WTC11 (cell line): ENCODE measurements at regions not wholly inside any gene's neighbourhood (a gene's known extent, or its start where the extent isn't known, plus 50 kb on each side); places are given as distances from the start of the nearest gene placed in this dataset.

Experiments used
- ATAC-seq: fragments of 200-7000 bp; cut with Tn5 transposase; 2 replicates; pipeline ENCODE4 v1.10.0; 2021; ENCODE audit warnings: mild to moderate bottlenecking, moderate library complexity
- CTCF ChIA-PET: fragments of 300-600 bp; sonication (Branson Sonifier 250); formaldehyde crosslinking; loops from one replicate; lab custom pipeline; 2021; ENCODE audit warnings: antibody characterized with exemption; lab: Charles Lee
- POLR2A ChIA-PET: fragments of 350-600 bp; sonication (Branson Sonifier 250); formaldehyde crosslinking; loops from one replicate; lab custom pipeline; 2021; ENCODE audit warnings: antibody characterized with exemption; lab: Charles Lee
- DNase-seq: peaks from one replicate; pipeline ENCODE4 v3.0.0; 2021; ENCODE audit warnings: low spot score
- H3K27ac Mint-ChIP-seq: 2 replicates; pipeline ENCODE4 v1.8.0; 2021; ENCODE audit warnings: mixed read lengths
- H3K27me3 Mint-ChIP-seq: 2 replicates; pipeline ENCODE4 v1.8.0; 2021; ENCODE audit warnings: low read depth, mild to moderate bottlenecking, moderate library complexity, mixed read lengths
- H3K36me3 Mint-ChIP-seq: 2 replicates; pipeline ENCODE4 v1.8.0; 2021; ENCODE audit warnings: mixed read lengths
- H3K4me1 Mint-ChIP-seq: 2 replicates; pipeline ENCODE4 v1.8.0; 2022; ENCODE audit warnings: mixed read lengths
- H3K4me3 Mint-ChIP-seq: 2 replicates; pipeline ENCODE4 v1.8.0; 2021; ENCODE audit warnings: mild to moderate bottlenecking, moderate library complexity, mixed read lengths
- H3K9me3 Mint-ChIP-seq: 2 replicates; pipeline ENCODE4 v1.8.0; 2021; ENCODE audit warnings: mixed read lengths
- ATF3 ChIP-seq: sonication (generic); formaldehyde crosslinking; conservative IDR thresholded peaks from 2 replicates; pipeline ENCODE4 v1.8.1; 2022; ENCODE audit warnings: mild to moderate bottlenecking, missing genetic modification reagents
- CREB1 ChIP-seq: sonication (generic); formaldehyde crosslinking; IDR thresholded peaks from 2 replicates; pipeline ENCODE4 v1.8.0; 2023; ENCODE audit warnings: mild to moderate bottlenecking, missing genetic modification reagents
- IRF1 ChIP-seq: sonication (generic); formaldehyde crosslinking; IDR thresholded peaks from 2 replicates; pipeline ENCODE4 v1.8.0; 2023; ENCODE audit warnings: missing genetic modification reagents
- JUN ChIP-seq: sonication (generic); formaldehyde crosslinking; IDR thresholded peaks from 2 replicates; pipeline ENCODE4 v1.8.0; 2023; ENCODE audit warnings: mild to moderate bottlenecking, missing genetic modification reagents
- NFE2L1 ChIP-seq: sonication (generic); formaldehyde crosslinking; IDR thresholded peaks from 2 replicates; pipeline ENCODE4 v1.8.1; 2023; ENCODE audit warnings: missing genetic modification reagents
- NFYB ChIP-seq: sonication (generic); formaldehyde crosslinking; conservative IDR thresholded peaks from 2 replicates; pipeline ENCODE4 v1.8.0; 2022; ENCODE audit warnings: low read depth, missing genetic modification reagents
- NR2C2 ChIP-seq: sonication (generic); formaldehyde crosslinking; IDR thresholded peaks from 2 replicates; pipeline ENCODE4 v1.8.0; 2022; ENCODE audit warnings: mild to moderate bottlenecking, missing genetic modification reagents
- SOX15 ChIP-seq: fragments of 250-450 bp; sonication (Bioruptor Pico); IDR thresholded peaks from 2 replicates; pipeline ENCODE4 v1.9.0; 2021; ENCODE audit warnings: mild to moderate bottlenecking
- ZNF416 ChIP-seq: fragments of 250-450 bp; sonication (Bioruptor Pico); IDR thresholded peaks from 2 replicates; pipeline ENCODE4 v1.9.0; 2021; ENCODE audit warnings: mild to moderate bottlenecking, inconsistent platforms
- ZNF532 ChIP-seq: fragments of 250-450 bp; sonication (Bioruptor Pico); IDR thresholded peaks from 2 replicates; pipeline ENCODE4 v1.9.0; 2021; ENCODE audit warnings: mild to moderate bottlenecking, borderline replicate concordance
- ZNF671 ChIP-seq: fragments of 250-450 bp; sonication (Bioruptor Pico); IDR thresholded peaks from 2 replicates; pipeline ENCODE4 v1.8.0; 2021; ENCODE audit warnings: mild to moderate bottlenecking
- TF ChIP-seq, protein P1 (sequence below): sonication (generic); formaldehyde crosslinking; IDR thresholded peaks from 2 replicates; pipeline ENCODE4 v1.8.1; 2023; ENCODE audit warnings: mild to moderate bottlenecking, missing genetic modification reagents
- TF ChIP-seq, protein P2 (sequence below): sonication (generic); formaldehyde crosslinking; IDR thresholded peaks from 2 replicates; pipeline ENCODE4 v1.8.1; 2022; ENCODE audit warnings: low read depth, missing genetic modification reagents, borderline replicate concordance
- TF ChIP-seq, protein P3 (sequence below): sonication (generic); formaldehyde crosslinking; IDR thresholded peaks from 2 replicates; pipeline ENCODE4 v1.8.0; 2022; ENCODE audit warnings: mild to moderate bottlenecking, missing genetic modification reagents

GRCh38 chr20:24382331-24382730 is 87.1 kb upstream of the SYNDIG1 start:
- Mint-ChIP-seq H3K4me1 (peaks cover 12% of the 10 kb centered on the region; the same call in 1 of the 2 replicates), H3K27me3 (no peaks in the 10 kb centered on the region; the same call in 1 of the 2 replicates), H3K4me3 (no peak overlapping the region), H3K27ac (no peak overlapping the region), H3K9me3 (no peaks in the 10 kb centered on the region), H3K36me3 (no peaks in the 10 kb centered on the region)
- CTCF ChIA-PET = interaction anchor here (0.9 kb wide), 1 partner anchor 11 kb away, joined by 3 read pairs; no protein-coding TSS in a partner anchor
- POLR2A ChIA-PET = no interaction called here
- no peak for ATAC-seq
- TF ChIP-seq ZNF671 = no peak
- no peak for TF ChIP-seq CREB1
- TF ChIP-seq NR2C2 (CRISPR knock-in tag) = no peak
- TF ChIP-seq NFE2L1 = no peak
- no peak for DNase-seq

- CTCF ChIA-PET = interaction anchor here (0.9 kb wide), 1 partner anchor 12 kb away, joined by 3 read pairs; no protein-coding TSS in a partner anchor
These were observed 87.5 kb upstream of the SYNDIG1 start for GRCh38 chr20:24381886-24382285.

DNA sequence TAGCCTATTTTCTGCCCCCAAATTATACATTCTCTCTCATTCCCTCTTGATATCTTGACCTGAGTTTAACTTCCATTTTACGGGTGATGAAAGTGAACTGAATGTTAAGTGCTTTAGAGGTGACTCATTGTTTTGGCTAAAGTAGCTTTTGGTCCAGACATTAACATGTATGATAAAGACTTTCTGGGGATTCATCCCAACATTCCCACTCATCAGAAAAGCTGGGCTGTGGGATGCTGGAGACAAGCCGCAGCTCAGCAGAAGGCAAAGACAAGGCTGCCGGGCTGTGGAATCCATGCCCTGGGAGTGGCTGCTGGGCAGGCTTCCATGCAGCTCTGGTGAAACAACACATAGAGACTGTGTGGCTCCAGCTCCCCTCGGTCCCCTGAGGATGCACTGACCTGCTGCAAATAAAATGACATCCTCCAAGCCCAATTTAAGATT is 89.9 kb upstream of the SYNDIG1 start:
- Mint-ChIP-seq H3K27me3 (no peaks in the 10 kb centered on the region; the same call in 1 of the 2 replicates), H3K36me3 (no peaks in the 10 kb centered on the region), H3K4me3 (no peak overlapping the region), H3K27ac (no peak overlapping the region), H3K4me1 (peaks cover 3% of the 10 kb centered on the region; the same call in 1 of the 2 replicates), H3K9me3 (no peaks in the 10 kb centered on the region)
- DNase-seq (no peak), ATAC-seq (no peak)
- ChIA-PET POLR2A (no interaction called here), CTCF (interaction anchor here (1.4 kb wide), 1 partner anchor 9 kb away, joined by 4 read pairs; no protein-coding TSS in a partner anchor)
- TF ChIP-seq ZNF416 (CRISPR knock-in tag) (no peak), NFYB (CRISPR knock-in tag) (no peak), ZNF671 (no peak), JUN (CRISPR knock-in tag) (no peak), SOX15 (CRISPR knock-in tag) (no peak)
- TF ChIP-seq, protein P1, sequence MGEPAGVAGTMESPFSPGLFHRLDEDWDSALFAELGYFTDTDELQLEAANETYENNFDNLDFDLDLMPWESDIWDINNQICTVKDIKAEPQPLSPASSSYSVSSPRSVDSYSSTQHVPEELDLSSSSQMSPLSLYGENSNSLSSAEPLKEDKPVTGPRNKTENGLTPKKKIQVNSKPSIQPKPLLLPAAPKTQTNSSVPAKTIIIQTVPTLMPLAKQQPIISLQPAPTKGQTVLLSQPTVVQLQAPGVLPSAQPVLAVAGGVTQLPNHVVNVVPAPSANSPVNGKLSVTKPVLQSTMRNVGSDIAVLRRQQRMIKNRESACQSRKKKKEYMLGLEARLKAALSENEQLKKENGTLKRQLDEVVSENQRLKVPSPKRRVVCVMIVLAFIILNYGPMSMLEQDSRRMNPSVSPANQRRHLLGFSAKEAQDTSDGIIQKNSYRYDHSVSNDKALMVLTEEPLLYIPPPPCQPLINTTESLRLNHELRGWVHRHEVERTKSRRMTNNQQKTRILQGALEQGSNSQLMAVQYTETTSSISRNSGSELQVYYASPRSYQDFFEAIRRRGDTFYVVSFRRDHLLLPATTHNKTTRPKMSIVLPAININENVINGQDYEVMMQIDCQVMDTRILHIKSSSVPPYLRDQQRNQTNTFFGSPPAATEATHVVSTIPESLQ (CRISPR knock-in tag) = no peak

More at GRCh38 chr20:24381886-24382285, 87.5 kb upstream of the SYNDIG1 start:
- no peak for ATAC-seq
- Mint-ChIP-seq H3K27me3 (no peaks in the 10 kb centered on the region; the same call in 1 of the 2 replicates), H3K9me3 (no peaks in the 10 kb centered on the region), H3K36me3 (no peaks in the 10 kb centered on the region), H3K4me1 (peaks cover 12% of the 10 kb centered on the region; the same call in 1 of the 2 replicates), H3K27ac (no peak overlapping the region), H3K4me3 (no peak overlapping the region)
- POLR2A ChIA-PET = no interaction called here
- TF ChIP-seq ATF3 = no peak
- no peak for DNase-seq

GRCh38 chr20:24378661-24379483 is 90.6 kb upstream of the SYNDIG1 start:
- Mint-ChIP-seq H3K9me3 (no peaks in the 10 kb centered on the region), H3K27me3 (no peaks in the 10 kb centered on the region; the same call in 1 of the 2 replicates), H3K36me3 (no peaks in the 10 kb centered on the region), H3K4me1 (peaks cover 3% of the 10 kb centered on the region; the same call in 1 of the 2 replicates), H3K4me3 (no peak overlapping the region), H3K27ac (no peak overlapping the region)
- ATAC-seq (no peak), DNase-seq (no peak)
- ChIA-PET POLR2A (no interaction called here), CTCF (interaction anchor here (1.4 kb wide), 1 partner anchor 10 kb away, joined by 4 read pairs; no protein-coding TSS in a partner anchor)
- TF ChIP-seq, protein P2, sequence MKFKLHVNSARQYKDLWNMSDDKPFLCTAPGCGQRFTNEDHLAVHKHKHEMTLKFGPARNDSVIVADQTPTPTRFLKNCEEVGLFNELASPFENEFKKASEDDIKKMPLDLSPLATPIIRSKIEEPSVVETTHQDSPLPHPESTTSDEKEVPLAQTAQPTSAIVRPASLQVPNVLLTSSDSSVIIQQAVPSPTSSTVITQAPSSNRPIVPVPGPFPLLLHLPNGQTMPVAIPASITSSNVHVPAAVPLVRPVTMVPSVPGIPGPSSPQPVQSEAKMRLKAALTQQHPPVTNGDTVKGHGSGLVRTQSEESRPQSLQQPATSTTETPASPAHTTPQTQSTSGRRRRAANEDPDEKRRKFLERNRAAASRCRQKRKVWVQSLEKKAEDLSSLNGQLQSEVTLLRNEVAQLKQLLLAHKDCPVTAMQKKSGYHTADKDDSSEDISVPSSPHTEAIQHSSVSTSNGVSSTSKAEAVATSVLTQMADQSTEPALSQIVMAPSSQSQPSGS (CRISPR knock-in tag) = no peak
- TF ChIP-seq, protein P3, sequence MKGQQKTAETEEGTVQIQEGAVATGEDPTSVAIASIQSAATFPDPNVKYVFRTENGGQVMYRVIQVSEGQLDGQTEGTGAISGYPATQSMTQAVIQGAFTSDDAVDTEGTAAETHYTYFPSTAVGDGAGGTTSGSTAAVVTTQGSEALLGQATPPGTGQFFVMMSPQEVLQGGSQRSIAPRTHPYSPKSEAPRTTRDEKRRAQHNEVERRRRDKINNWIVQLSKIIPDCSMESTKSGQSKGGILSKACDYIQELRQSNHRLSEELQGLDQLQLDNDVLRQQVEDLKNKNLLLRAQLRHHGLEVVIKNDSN = no peak
- TF ChIP-seq IRF1 (CRISPR knock-in tag) (no peak), ZNF532 (CRISPR knock-in tag) (no peak)
